GM20000 (cell line): ENCODE measurements at regions not wholly inside any gene's neighbourhood (a gene's known extent, or its start where the extent isn't known, plus 50 kb on each side); places are given as distances from the start of the nearest gene placed in this dataset.

Experiments
- DNase-seq: peaks from one replicate; pipeline ENCODE4 v3.0.0; 2012; ENCODE audit warnings: low spot score
- TF ChIP-seq, protein P1 (sequence below): IDR thresholded peaks from 2 replicates; pipeline ENCODE4 v1.5.1; 2012; ENCODE audit warnings: mild to moderate bottlenecking, control low read depth; ENCODE audit errors: extremely low read depth, missing control alignments

GRCh38 chr9:38286766-38287165 is 105.7 kb upstream of the ALDH1B1 start:
- TF ChIP-seq, protein P1, sequence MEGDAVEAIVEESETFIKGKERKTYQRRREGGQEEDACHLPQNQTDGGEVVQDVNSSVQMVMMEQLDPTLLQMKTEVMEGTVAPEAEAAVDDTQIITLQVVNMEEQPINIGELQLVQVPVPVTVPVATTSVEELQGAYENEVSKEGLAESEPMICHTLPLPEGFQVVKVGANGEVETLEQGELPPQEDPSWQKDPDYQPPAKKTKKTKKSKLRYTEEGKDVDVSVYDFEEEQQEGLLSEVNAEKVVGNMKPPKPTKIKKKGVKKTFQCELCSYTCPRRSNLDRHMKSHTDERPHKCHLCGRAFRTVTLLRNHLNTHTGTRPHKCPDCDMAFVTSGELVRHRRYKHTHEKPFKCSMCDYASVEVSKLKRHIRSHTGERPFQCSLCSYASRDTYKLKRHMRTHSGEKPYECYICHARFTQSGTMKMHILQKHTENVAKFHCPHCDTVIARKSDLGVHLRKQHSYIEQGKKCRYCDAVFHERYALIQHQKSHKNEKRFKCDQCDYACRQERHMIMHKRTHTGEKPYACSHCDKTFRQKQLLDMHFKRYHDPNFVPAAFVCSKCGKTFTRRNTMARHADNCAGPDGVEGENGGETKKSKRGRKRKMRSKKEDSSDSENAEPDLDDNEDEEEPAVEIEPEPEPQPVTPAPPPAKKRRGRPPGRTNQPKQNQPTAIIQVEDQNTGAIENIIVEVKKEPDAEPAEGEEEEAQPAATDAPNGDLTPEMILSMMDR, result no peak
- DNase-seq, result no peak

DNA sequence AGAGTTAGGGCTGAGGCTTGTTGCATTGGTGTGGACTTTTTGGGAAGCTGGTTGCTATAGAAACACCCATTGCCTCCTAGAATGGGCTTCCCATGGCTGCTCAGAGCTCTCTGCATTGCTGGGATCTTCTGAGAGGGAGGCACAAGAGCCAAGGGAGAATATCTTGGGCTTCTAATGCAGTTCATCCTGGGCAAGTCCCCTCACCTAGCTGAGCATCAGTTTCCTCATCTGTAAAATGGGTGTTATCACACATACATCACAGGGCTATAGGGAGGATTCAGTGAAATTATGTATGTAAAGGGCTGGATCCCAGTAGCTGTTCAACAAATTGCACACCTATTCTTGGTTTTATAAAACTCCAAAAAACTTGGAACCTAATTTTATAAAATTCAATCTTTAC is 106.1 kb upstream of the ALDH1B1 start:
- TF ChIP-seq, protein P1, result no peak
- DNase-seq, result no peak

DNA sequence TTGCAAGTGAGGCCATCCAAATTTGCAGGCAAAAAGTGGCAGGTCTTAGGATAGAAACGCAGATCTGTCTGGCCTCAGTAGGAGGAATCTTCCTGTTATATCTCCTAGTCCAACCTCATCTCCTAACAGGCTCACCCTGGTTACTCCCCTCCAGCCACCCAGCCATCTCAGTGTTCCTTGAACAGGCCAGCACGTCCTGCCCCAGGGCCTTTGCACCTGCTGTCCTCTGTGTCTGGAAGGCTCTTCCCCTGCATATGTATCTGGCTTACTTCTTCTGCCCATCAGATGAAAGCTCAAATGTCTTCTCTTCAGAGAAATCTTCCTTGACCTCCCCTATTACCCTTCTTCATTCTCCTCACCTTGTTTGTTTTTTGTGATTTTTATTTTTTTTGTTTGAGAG is 107.3 kb upstream of the ALDH1B1 start:
- TF ChIP-seq, protein P1, result no peak
- DNase-seq, result no peak

DNA sequence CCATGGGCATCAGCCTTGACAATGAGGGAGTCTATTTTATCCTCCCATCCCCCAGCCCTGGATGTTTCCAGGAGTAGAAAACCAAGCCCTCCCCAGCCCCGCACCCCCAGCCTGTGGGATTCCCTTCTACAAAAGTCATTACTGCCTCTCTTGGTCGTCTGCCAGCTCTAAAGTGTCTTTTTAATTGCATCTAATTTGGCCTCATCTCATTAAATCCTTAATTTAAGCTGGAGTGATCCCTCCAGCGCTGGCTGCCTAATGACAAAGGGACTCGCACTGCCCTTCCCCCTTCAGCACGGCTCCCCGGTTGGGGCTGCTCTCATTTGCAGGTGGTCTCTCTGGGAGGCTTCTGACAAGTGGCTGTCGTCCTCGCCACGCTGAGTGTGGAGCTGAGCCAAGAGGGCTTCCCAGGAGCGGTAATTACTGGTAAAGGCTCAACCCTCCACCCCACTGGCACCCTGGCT is 107.9 kb upstream of the ALDH1B1 start:
- DNase-seq, result no peak
- TF ChIP-seq, protein P1, result no peak

DNA sequence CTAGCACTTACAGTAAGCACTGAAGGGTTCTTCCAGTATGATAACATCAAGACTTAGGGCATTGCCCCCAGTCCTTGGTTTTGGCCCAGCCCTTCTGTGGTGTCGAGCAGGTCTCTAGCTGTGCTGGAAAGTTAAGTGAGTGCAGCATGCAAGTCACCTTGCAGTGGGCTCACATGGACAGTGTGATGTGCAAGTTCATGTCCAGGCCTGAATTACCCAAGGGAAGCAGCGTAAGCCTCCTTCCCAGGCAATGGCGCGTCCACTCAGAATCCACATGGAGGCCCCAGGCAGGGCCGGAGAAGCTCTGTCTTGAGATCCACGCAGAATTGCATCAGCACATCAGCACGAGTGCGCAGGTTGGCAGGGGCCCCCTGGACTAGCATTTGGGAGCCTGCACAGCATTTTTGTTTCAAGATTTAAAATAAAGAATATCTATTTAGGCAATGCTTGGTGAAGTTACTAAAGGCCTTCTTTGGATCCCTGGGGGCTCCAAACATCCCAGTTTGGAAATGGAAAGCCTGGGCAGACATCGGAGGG is 108.4 kb upstream of the ALDH1B1 start:
- DNase-seq, result no peak
- TF ChIP-seq, protein P1, result no peak

DNA sequence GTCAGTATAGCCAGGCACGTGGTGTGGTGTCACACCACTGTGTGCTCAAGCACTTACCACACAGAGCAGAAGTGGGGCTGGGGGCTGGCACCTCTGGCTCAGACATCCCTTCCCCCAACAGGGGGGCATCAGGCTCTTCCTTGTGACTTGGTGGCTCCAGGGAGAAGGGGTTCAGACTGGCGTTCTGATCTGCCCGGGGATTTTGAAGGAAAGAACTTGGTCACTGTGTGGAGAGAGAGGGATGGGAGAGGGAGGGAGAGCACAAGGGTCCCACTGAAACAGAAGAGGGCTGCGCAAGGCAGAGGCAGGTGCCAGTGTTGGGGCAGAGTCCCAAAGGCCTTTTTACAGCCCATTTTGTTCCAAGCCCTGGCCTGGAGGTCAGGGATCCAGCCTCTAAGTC is 109.7 kb upstream of the ALDH1B1 start:
- DNase-seq, result no peak
- TF ChIP-seq, protein P1, result no peak

GRCh38 chr9:38281917-38282316 is 110.6 kb upstream of the ALDH1B1 start:
- DNase-seq, result no peak
- TF ChIP-seq, protein P1, result no peak

GRCh38 chr9:38281196-38281595 is 111.3 kb upstream of the ALDH1B1 start:
- no peak for DNase-seq
- TF ChIP-seq, protein P1, result no peak
